Upper lobe of left lung (tissue), 4 donors: ENCODE measurements at regions not wholly inside any gene's neighbourhood (a gene's known extent, or its start where the extent isn't known, plus 50 kb on each side); places are given as distances from the start of the nearest gene placed in this dataset.

Source experiments
- EP300 ChIP-seq, 4 donors: sonication (generic); formaldehyde crosslinking; IDR thresholded peaks; one replicate each; pipeline ENCODE4 v1.5.1; 2017; ENCODE audit warnings: antibody characterized with exemption in 4 of 4, control low read depth in 2 of 4
- POLR2AphosphoS5 ChIP-seq, 2 donors: sonication (generic); formaldehyde crosslinking; IDR thresholded peaks; one replicate each; pipeline ENCODE4 v1.5.1; 2017; ENCODE audit warnings: antibody characterized with exemption in 2 of 2
- TF ChIP-seq, protein P1 (sequence below), 6 experiments: fragments of 450-650 bp in 4 of 6; fragments of 200-600 bp in 2 of 6; sonication (generic) in 2 of 6; IDR thresholded peaks; one replicate each; pipeline ENCODE4 v1.5.1; 2016 to 2019; ENCODE audit warnings: antibody characterized with exemption in 6 of 6

DNA sequence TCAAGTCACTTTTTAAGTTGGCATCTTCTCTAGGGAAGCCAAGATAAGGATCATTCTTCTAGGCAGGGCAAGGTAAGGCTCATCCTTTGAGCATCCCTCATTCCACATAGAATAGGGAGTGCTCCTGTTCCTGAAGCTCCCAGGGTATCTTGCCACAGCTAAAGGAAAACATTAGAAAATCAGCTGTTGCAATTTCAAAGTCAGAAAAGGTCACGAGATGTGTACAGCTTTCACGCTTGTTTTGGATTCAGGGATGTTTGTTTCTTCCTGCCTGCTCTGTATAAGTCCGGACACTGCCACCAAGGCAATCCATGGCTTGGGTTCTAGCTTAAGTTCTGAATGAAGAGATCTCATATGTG lies 153.2 kb downstream of the SH3BGRL2 start:
- TF ChIP-seq POLR2AphosphoS5 (IDR thresholded peaks at IDR 0.05) (no peak), EP300 (IDR thresholded peaks at IDR 0.05) (no peak)
- TF ChIP-seq, protein P1, sequence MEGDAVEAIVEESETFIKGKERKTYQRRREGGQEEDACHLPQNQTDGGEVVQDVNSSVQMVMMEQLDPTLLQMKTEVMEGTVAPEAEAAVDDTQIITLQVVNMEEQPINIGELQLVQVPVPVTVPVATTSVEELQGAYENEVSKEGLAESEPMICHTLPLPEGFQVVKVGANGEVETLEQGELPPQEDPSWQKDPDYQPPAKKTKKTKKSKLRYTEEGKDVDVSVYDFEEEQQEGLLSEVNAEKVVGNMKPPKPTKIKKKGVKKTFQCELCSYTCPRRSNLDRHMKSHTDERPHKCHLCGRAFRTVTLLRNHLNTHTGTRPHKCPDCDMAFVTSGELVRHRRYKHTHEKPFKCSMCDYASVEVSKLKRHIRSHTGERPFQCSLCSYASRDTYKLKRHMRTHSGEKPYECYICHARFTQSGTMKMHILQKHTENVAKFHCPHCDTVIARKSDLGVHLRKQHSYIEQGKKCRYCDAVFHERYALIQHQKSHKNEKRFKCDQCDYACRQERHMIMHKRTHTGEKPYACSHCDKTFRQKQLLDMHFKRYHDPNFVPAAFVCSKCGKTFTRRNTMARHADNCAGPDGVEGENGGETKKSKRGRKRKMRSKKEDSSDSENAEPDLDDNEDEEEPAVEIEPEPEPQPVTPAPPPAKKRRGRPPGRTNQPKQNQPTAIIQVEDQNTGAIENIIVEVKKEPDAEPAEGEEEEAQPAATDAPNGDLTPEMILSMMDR (IDR thresholded peaks at IDR 0.05), result no peak
